ENCODE measurements at regions not wholly inside any gene's neighbourhood (a gene's known extent, or its start where the extent isn't known, plus 50 kb on each side); places are given as distances from the start of the nearest gene placed in this dataset.

GRCh38 chrX:69395306-69395705 lies 108.8 kb upstream of the NALF2 start:
- TF ChIP-seq POLR2A (IDR thresholded peaks at IDR 0.05; ENCODE audit: low read depth, low read length) (no peak), TAF1 (IDR thresholded peaks at IDR 0.05; ENCODE audit: borderline replicate concordance, low read depth, low read length) (no peak)
